Activated CD4-positive, alpha-beta T cell treated with anti-CD3 and anti-CD28 coated beads, Interleukin-2, amount 10 ng/mL, durations not matched to agents 24 days and 14 days (primary cell): ENCODE measurements at regions not wholly inside any gene's neighbourhood (a gene's known extent, or its start where the extent isn't known, plus 50 kb on each side); places are given as distances from the start of the nearest gene placed in this dataset.
A peak's percentile ranks its signal among the peaks of the same experiment; 100 is the strongest.
"Not testable (repeated sequence)": the region's sequence is repeated elsewhere in the genome, so short reads cannot be mapped to it uniquely, and the experiment has no call there.

Experiments used
- DNase-seq: peaks from one replicate; pipeline ENCODE4 v3.0.0; 2022
- H3K27ac Mint-ChIP-seq: one replicate; pipeline ENCODE4 v1.8.0; 2022; ENCODE audit warnings: mild to moderate bottlenecking, mixed read lengths
- H3K27me3 Mint-ChIP-seq: one replicate; pipeline ENCODE4 v1.8.0; 2022; ENCODE audit warnings: mixed read lengths
- H3K36me3 Mint-ChIP-seq: one replicate; pipeline ENCODE4 v1.8.0; 2022; ENCODE audit warnings: low read depth, mild to moderate bottlenecking, mixed read lengths
- H3K4me1 Mint-ChIP-seq: one replicate; pipeline ENCODE4 v1.8.0; 2021; ENCODE audit warnings: mixed read lengths
- H3K4me3 Mint-ChIP-seq: one replicate; pipeline ENCODE4 v1.8.0; 2022; ENCODE audit warnings: mild to moderate bottlenecking, moderate library complexity, mixed read lengths
- H3K9me3 Mint-ChIP-seq: one replicate; pipeline ENCODE4 v1.8.0; 2021; ENCODE audit warnings: mixed read lengths
- intact Hi-C: fragments of 100-400 bp; cut with micrococcal nuclease; formaldehyde crosslinking; loops from one replicate; pipeline ENCODE4 v1.15.1; 2023

GRCh38 chr2:113386780-113387433 lies 50.6 kb upstream of the ZNG1B start:
- H3K27me3 Mint-ChIP-seq, result peaks cover 48% of the 10 kb centered on the region
- H3K9me3 Mint-ChIP-seq, intact Hi-C loops, H3K4me3 Mint-ChIP-seq, H3K4me1 Mint-ChIP-seq, DNase-seq, H3K27ac Mint-ChIP-seq, H3K36me3 Mint-ChIP-seq: not testable (repeated sequence)

GRCh38 chr2:113379621-113380020 lies 57.9 kb upstream of the ZNG1B start:
- H3K9me3 Mint-ChIP-seq, H3K36me3 Mint-ChIP-seq, H3K4me3 Mint-ChIP-seq, H3K27ac Mint-ChIP-seq: not testable (repeated sequence)
- peak; percentile 50 for DNase-seq
- intact Hi-C loops, result loop anchor here (10.0 kb wide), 1 partner anchor 295 kb away; no protein-coding TSS in a partner anchor
- Mint-ChIP-seq H3K4me1 (peaks cover 11% of the 10 kb centered on the region), H3K27me3 (peaks cover 38% of the 10 kb centered on the region)

GRCh38 chr2:113376913-113377445 lies 60.5 kb upstream of the ZNG1B start:
- Mint-ChIP-seq H3K4me3 (no peak overlapping the region), H3K36me3 (no peaks in the 10 kb centered on the region), H3K27me3 (peaks cover 21% of the 10 kb centered on the region), H3K9me3 (no peaks in the 10 kb centered on the region), H3K4me1 (peaks cover 11% of the 10 kb centered on the region), H3K27ac (peak overlapping the region; percentile 57)
- intact Hi-C loops, result loop anchor here (10.0 kb wide), 1 partner anchor 292 kb away; no protein-coding TSS in a partner anchor
- DNase-seq, result peak; percentile 55

GRCh38 chr2:113376253-113376912 lies 61.1 kb upstream of the ZNG1B start:
- peaks cover 11% of the 10 kb centered on the region for H3K4me1 Mint-ChIP-seq
- no peaks in the 10 kb centered on the region for H3K36me3 Mint-ChIP-seq
- peak; percentile 41 for DNase-seq
- no peak overlapping the region for H3K27ac Mint-ChIP-seq
- no peaks in the 10 kb centered on the region for H3K9me3 Mint-ChIP-seq
- intact Hi-C loops, result loop anchor here (10.0 kb wide), 1 partner anchor 292 kb away; no protein-coding TSS in a partner anchor
- peaks cover 16% of the 10 kb centered on the region for H3K27me3 Mint-ChIP-seq
- H3K4me3 Mint-ChIP-seq, result no peak overlapping the region

- not testable (repeated sequence) for H3K4me3 Mint-ChIP-seq, H3K27ac Mint-ChIP-seq, H3K9me3 Mint-ChIP-seq, H3K36me3 Mint-ChIP-seq
- DNase-seq, result peak; percentile 48
- intact Hi-C loops, result loop anchor here (10.0 kb wide), 1 partner anchor 290 kb away; no protein-coding TSS in a partner anchor
- H3K27me3 Mint-ChIP-seq, result peaks cover 13% of the 10 kb centered on the region
- peaks cover 17% of the 10 kb centered on the region for H3K4me1 Mint-ChIP-seq
These were observed 62.6 kb upstream of the ZNG1B start for GRCh38 chr2:113374857-113375256.

- not testable (repeated sequence) for H3K9me3 Mint-ChIP-seq, H3K27ac Mint-ChIP-seq, H3K36me3 Mint-ChIP-seq, H3K27me3 Mint-ChIP-seq, DNase-seq, H3K4me3 Mint-ChIP-seq
- peaks cover 18% of the 10 kb centered on the region for H3K4me1 Mint-ChIP-seq
- intact Hi-C loops, result loop anchor here (10.0 kb wide), 1 partner anchor 288 kb away; no protein-coding TSS in a partner anchor
These were observed 65.1 kb upstream of the ZNG1B start for GRCh38 chr2:113372258-113372834.

GRCh38 chr2:113370478-113371091 lies 66.9 kb upstream of the ZNG1B start:
- intact Hi-C loops, result loop anchor here (1.0 to 10.0 kb wide), 5 partner anchors 74 to 286 kb away; no protein-coding TSS in a partner anchor
- DNase-seq, result peak; percentile 92
- peaks cover 13% of the 10 kb centered on the region for H3K4me1 Mint-ChIP-seq
- no peaks in the 10 kb centered on the region for H3K9me3 Mint-ChIP-seq
- no peaks in the 10 kb centered on the region for H3K36me3 Mint-ChIP-seq
- H3K4me3 Mint-ChIP-seq, result no peak overlapping the region
- H3K27ac Mint-ChIP-seq, result no peak overlapping the region
- peaks cover 8% of the 10 kb centered on the region for H3K27me3 Mint-ChIP-seq

GRCh38 chr2:113370030-113370429 lies 67.5 kb upstream of the ZNG1B start:
- Mint-ChIP-seq H3K9me3 (no peaks in the 10 kb centered on the region), H3K36me3 (no peaks in the 10 kb centered on the region), H3K27ac (no peak overlapping the region), H3K4me1 (peaks cover 12% of the 10 kb centered on the region), H3K27me3 (peaks cover 6% of the 10 kb centered on the region), H3K4me3 (no peak overlapping the region)
- intact Hi-C loops, result loop anchor here (1.0 to 10.0 kb wide), 5 partner anchors 73 to 285 kb away; no protein-coding TSS in a partner anchor
- no peak for DNase-seq

- H3K27ac Mint-ChIP-seq, H3K27me3 Mint-ChIP-seq, DNase-seq, H3K9me3 Mint-ChIP-seq, H3K4me3 Mint-ChIP-seq, intact Hi-C loops, H3K36me3 Mint-ChIP-seq: not testable (repeated sequence)
- H3K4me1 Mint-ChIP-seq, result peaks cover 10% of the 10 kb centered on the region
These were observed 68.9 kb upstream of the ZNG1B start for GRCh38 chr2:113368581-113368980.

- peaks cover 10% of the 10 kb centered on the region for H3K4me1 Mint-ChIP-seq
- H3K4me3 Mint-ChIP-seq, H3K36me3 Mint-ChIP-seq, H3K27me3 Mint-ChIP-seq, H3K27ac Mint-ChIP-seq, DNase-seq, H3K9me3 Mint-ChIP-seq, intact Hi-C loops: not testable (repeated sequence)
These were observed 70.7 kb upstream of the ZNG1B start for GRCh38 chr2:113366821-113367220.

- H3K4me3 Mint-ChIP-seq, intact Hi-C loops: not testable (repeated sequence)
- H3K4me1 Mint-ChIP-seq, result peaks cover 11% of the 10 kb centered on the region
These were observed 71.7 kb upstream of the ZNG1B start for GRCh38 chr2:113365791-113366190.

GRCh38 chr2:113365290-113365689 lies 72.2 kb upstream of the ZNG1B start:
- intact Hi-C loops, H3K9me3 Mint-ChIP-seq, H3K4me3 Mint-ChIP-seq, H3K27me3 Mint-ChIP-seq, H3K27ac Mint-ChIP-seq, H3K36me3 Mint-ChIP-seq, DNase-seq: not testable (repeated sequence)
- peaks cover 11% of the 10 kb centered on the region for H3K4me1 Mint-ChIP-seq

More at GRCh38 chr2:113365791-113366190, 71.7 kb upstream of the ZNG1B start:
- not testable (repeated sequence) for DNase-seq, H3K36me3 Mint-ChIP-seq, H3K27me3 Mint-ChIP-seq, H3K27ac Mint-ChIP-seq, H3K9me3 Mint-ChIP-seq

- H3K27me3 Mint-ChIP-seq, result peaks cover 6% of the 10 kb centered on the region
- no peak overlapping the region for H3K4me3 Mint-ChIP-seq
- H3K27ac Mint-ChIP-seq, result no peak overlapping the region
- H3K9me3 Mint-ChIP-seq, result no peaks in the 10 kb centered on the region
- DNase-seq, result no peak
- H3K4me1 Mint-ChIP-seq, result peaks cover 27% of the 10 kb centered on the region
- no peaks in the 10 kb centered on the region for H3K36me3 Mint-ChIP-seq
- intact Hi-C loops, result no loop called here
These were observed 76.4 kb upstream of the ZNG1B start for GRCh38 chr2:113361051-113361450.
